PC-9 (cell line): ENCODE measurements at regions not wholly inside any gene's neighbourhood (a gene's known extent, or its start where the extent isn't known, plus 50 kb on each side); places are given as distances from the start of the nearest gene placed in this dataset.

ENCODE experiments used
- BruUV-seq: library from RNA; stranded (reverse); fragments of 400-500 nt; replicated peaks from 2 replicates; lab custom pipeline; 2021; lab: Mats Ljungman, UMichigan
- CTCF ChIA-PET: fragments of 300-600 bp; sonication (Branson Sonifier 250); formaldehyde crosslinking; loops from one replicate; lab custom pipeline; 2022; ENCODE audit warnings: antibody characterized with exemption; lab: Charles Lee
- POLR2A ChIA-PET: fragments of 300-600 bp; sonication (Branson Sonifier 250); formaldehyde crosslinking; loops from one replicate; lab custom pipeline; 2022; ENCODE audit warnings: antibody characterized with exemption; ENCODE audit not compliant: unreplicated experiment; lab: Charles Lee
- DNase-seq, 2 experiments: peaks; one replicate each; pipeline versions ENCODE4 v3.0.0 to v3.0.0-alpha.2; 2015 to 2022; ENCODE audit warnings: mixed read lengths in 1 of 2
- H2AFZ ChIP-seq: fragments of 200-600 bp; sonication (generic); 2 replicates; pipeline ENCODE4 v1.8.1; 2017; ENCODE audit warnings: antibody characterized with exemption
- H3F3A ChIP-seq: fragments of 200-600 bp; sonication (generic); 2 replicates; pipeline ENCODE4 v1.8.1; 2017; ENCODE audit warnings: antibody characterized with exemption, mild to moderate bottlenecking, low read depth; ENCODE audit not compliant: insufficient read depth
- H3K27ac ChIP-seq: fragments of 200-600 bp; sonication (generic); 2 replicates; pipeline ENCODE4 v1.6.1; 2016; ENCODE audit warnings: mixed run types
- H3K27me3 ChIP-seq: fragments of 200-600 bp; sonication (generic); 2 replicates; pipeline ENCODE4 v1.6.1; 2016; ENCODE audit warnings: low read depth, mixed run types; ENCODE audit not compliant: insufficient read depth
- H3K36me3 ChIP-seq: fragments of 200-600 bp; sonication (generic); 2 replicates; pipeline ENCODE4 v1.6.1; 2016; ENCODE audit warnings: low read depth, mixed run types
- H3K4me1 ChIP-seq: fragments of 200-600 bp; sonication (generic); replicated peaks from 2 replicates; pipeline ENCODE4 v1.6.1; 2016; ENCODE audit warnings: mixed run types; ENCODE audit not compliant: insufficient read depth
- H3K4me2 ChIP-seq: fragments of 200-600 bp; sonication (generic); 2 replicates; pipeline ENCODE4 v1.6.1; 2017; ENCODE audit warnings: mixed run types
- H3K4me3 ChIP-seq: fragments of 200-600 bp; sonication (generic); 2 replicates; pipeline ENCODE4 v1.6.1; 2016; ENCODE audit warnings: mixed run types
- H3K79me2 ChIP-seq: fragments of 200-600 bp; sonication (generic); 2 replicates; pipeline ENCODE4 v1.6.1; 2017; ENCODE audit warnings: low read depth, mixed run types
- H3K9me2 ChIP-seq: fragments of 200-600 bp; sonication (generic); 2 replicates; pipeline ENCODE4 v1.8.1; 2017; ENCODE audit warnings: mild to moderate bottlenecking; ENCODE audit not compliant: insufficient read depth
- H3K9me3 ChIP-seq: fragments of 200-600 bp; sonication (generic); 2 replicates; pipeline ENCODE4 v1.8.1; 2016; ENCODE audit warnings: low read depth; ENCODE audit not compliant: insufficient read depth
- H4K20me1 ChIP-seq: fragments of 200-600 bp; sonication (generic); 2 replicates; pipeline ENCODE4 v1.8.1; 2017; ENCODE audit not compliant: insufficient read depth
- CTCF ChIP-seq: fragments of 200-600 bp; sonication (generic); conservative IDR thresholded peaks from 2 replicates; pipeline ENCODE4 v1.6.1; 2017; ENCODE audit warnings: mixed run types, antibody characterized with exemption, mild to moderate bottlenecking, moderate library complexity
- EZH2 ChIP-seq: fragments of 200-600 bp; sonication (generic); IDR thresholded peaks from 2 replicates; pipeline ENCODE4 v1.8.0; 2017; ENCODE audit warnings: antibody characterized with exemption, low read depth
- intact Hi-C: fragments of 100-400 bp; cut with micrococcal nuclease; formaldehyde crosslinking; loops from one replicate; pipeline ENCODE4 v1.10.0; 2022; ENCODE audit not compliant: unreplicated experiment

GRCh38 chr14:89041257-89041582 lies 216.8 kb downstream of the TTC8 start:
- ChIA-PET POLR2A (no interaction called here), CTCF (no interaction called here)
- H3K4me3 ChIP-seq: peak overlapping the region; percentile 50; the same call in 1 of the 2 replicates

GRCh38 chr14:89042021-89042420 lies 217.6 kb downstream of the TTC8 start:
- Histone ChIP-seq H3K9me2 (no peaks in the 10 kb centered on the region), H3K27ac (no peak overlapping the region), H3K79me2 (no peaks in the 10 kb centered on the region), H3K36me3 (no peaks in the 10 kb centered on the region), H3K4me2 (no peak overlapping the region), H3K4me1 (peaks cover 6% of the 10 kb centered on the region; the same call in 1 of the 2 replicates), H4K20me1 (no peaks in the 10 kb centered on the region), H3F3A (peaks cover 4% of the 10 kb centered on the region; the same call in 1 of the 2 replicates), H3K9me3 (no peaks in the 10 kb centered on the region), H2AFZ (no peak overlapping the region), H3K4me3 (no peak overlapping the region), H3K27me3 (peaks cover 3% of the 10 kb centered on the region; the same call in 1 of the 2 replicates)
- TF ChIP-seq CTCF (no peak), EZH2 (no peak)
- intact Hi-C loops: loop anchor here (5.0 to 10.0 kb wide), 2 partner anchors 195 to 273 kb away; no protein-coding TSS in a partner anchor
- ChIA-PET POLR2A (no interaction called here), CTCF (no interaction called here)
- BruUV-seq: no TSS peak
- no peak for DNase-seq

More at GRCh38 chr14:89041257-89041582, 216.8 kb downstream of the TTC8 start:
- Histone ChIP-seq H3K27ac (no peak overlapping the region), H2AFZ (0 out of 2 replicates have a peak overlapping the region, but pooled peaks have one; percentile 42), H3F3A (peaks cover 4% of the 10 kb centered on the region; the same call in 1 of the 2 replicates), H3K4me1 (peaks cover 6% of the 10 kb centered on the region; the same call in 1 of the 2 replicates), H3K79me2 (no peaks in the 10 kb centered on the region), H4K20me1 (no peaks in the 10 kb centered on the region), H3K27me3 (peaks cover 10% of the 10 kb centered on the region; the same call in 1 of the 2 replicates), H3K4me2 (peak overlapping the region; percentile 77), H3K9me3 (no peaks in the 10 kb centered on the region), H3K36me3 (no peaks in the 10 kb centered on the region), H3K9me2 (no peaks in the 10 kb centered on the region)
- no TSS peak for BruUV-seq
- TF ChIP-seq EZH2: no peak
- TF ChIP-seq CTCF: no peak
- intact Hi-C loops: loop anchor here (2.0 to 10.0 kb wide), 4 partner anchors 96 to 378 kb away; no protein-coding TSS in a partner anchor
- peak in 1 of 2 experiments; percentile 0 for DNase-seq

- Histone ChIP-seq H3K36me3 (no peaks in the 10 kb centered on the region), H4K20me1 (no peaks in the 10 kb centered on the region), H3K9me3 (no peaks in the 10 kb centered on the region), H3K27ac (no peak overlapping the region), H3K4me1 (no peaks in the 10 kb centered on the region), H3K27me3 (no peaks in the 10 kb centered on the region), H3K4me2 (no peak overlapping the region), H3K79me2 (no peaks in the 10 kb centered on the region), H2AFZ (no peak overlapping the region), H3K4me3 (no peak overlapping the region), H3F3A (no peaks in the 10 kb centered on the region), H3K9me2 (no peaks in the 10 kb centered on the region)
- BruUV-seq: no TSS peak
- POLR2A ChIA-PET: no interaction called here
- DNase-seq: no peak
- TF ChIP-seq EZH2 (no peak), CTCF (no peak)
- intact Hi-C loops: no loop called here
- CTCF ChIA-PET: no interaction called here
Measured at GRCh38 chr14:89053303-89053702, 228.9 kb downstream of the TTC8 start.
